ENCODE measurements at regions not wholly inside any gene's neighbourhood (a gene's known extent, or its start where the extent isn't known, plus 50 kb on each side); places are given as distances from the start of the nearest gene placed in this dataset.
"Not testable (repeated sequence)": the region's sequence is repeated elsewhere in the genome, so short reads cannot be mapped to it uniquely, and the experiment has no call there.

GRCh38 chr4:117135634-117136354 lies 50.4 kb upstream of the TRAM1L1 start:
- H3K9me3 ChIP-seq (ENCODE audit: severe bottlenecking): no peaks in the 10 kb centered on the region
- no peaks in the 10 kb centered on the region for H3K4me1 ChIP-seq (ENCODE audit: insufficient read depth, poor library complexity, severe bottlenecking)
- no peaks in the 10 kb centered on the region for H3K27me3 ChIP-seq (ENCODE audit: insufficient read depth, poor library complexity, severe bottlenecking)
- TF ChIP-seq CTCF (IDR thresholded peaks at IDR 0.05; ENCODE audit: poor library complexity, severe bottlenecking): no peak
- DNase-seq (ENCODE audit: low spot score) (no peak), ATAC-seq (ENCODE audit: low read depth) (no peak)
- no peak overlapping the region for H3K27ac ChIP-seq (ENCODE audit: poor library complexity, severe bottlenecking)
- no peaks in the 10 kb centered on the region for H3K36me3 ChIP-seq (ENCODE audit: low read depth)
- H3K4me3 ChIP-seq (ENCODE audit: severe bottlenecking): no peak overlapping the region

- TF ChIP-seq CTCF (IDR thresholded peaks at IDR 0.05; ENCODE audit: poor library complexity, severe bottlenecking): no peak
- Histone ChIP-seq H3K4me1 (ENCODE audit: insufficient read depth, poor library complexity, severe bottlenecking) (no peaks in the 10 kb centered on the region), H3K27me3 (ENCODE audit: insufficient read depth, poor library complexity, severe bottlenecking) (no peaks in the 10 kb centered on the region), H3K9me3 (ENCODE audit: severe bottlenecking) (no peaks in the 10 kb centered on the region), H3K36me3 (ENCODE audit: low read depth) (no peaks in the 10 kb centered on the region), H3K27ac (ENCODE audit: poor library complexity, severe bottlenecking) (no peak overlapping the region), H3K4me3 (ENCODE audit: severe bottlenecking) (no peak overlapping the region)
- peak; percentile 79 for ATAC-seq (ENCODE audit: low read depth)
- no peak for DNase-seq (ENCODE audit: low spot score)
Measured at GRCh38 chr4:117137145-117137544, 51.8 kb upstream of the TRAM1L1 start.

- not testable (repeated sequence) for H3K27ac ChIP-seq (ENCODE audit: poor library complexity, severe bottlenecking); DNase-seq (ENCODE audit: low spot score); H3K27me3 ChIP-seq (ENCODE audit: insufficient read depth, poor library complexity, severe bottlenecking); ATAC-seq (ENCODE audit: low read depth); H3K4me3 ChIP-seq (ENCODE audit: severe bottlenecking); H3K9me3 ChIP-seq (ENCODE audit: severe bottlenecking); H3K4me1 ChIP-seq (ENCODE audit: insufficient read depth, poor library complexity, severe bottlenecking); H3K36me3 ChIP-seq (ENCODE audit: low read depth)
Measured at GRCh38 chr4:117138732-117139131, 53.4 kb upstream of the TRAM1L1 start.

GRCh38 chr4:117154251-117154650 lies 68.9 kb upstream of the TRAM1L1 start:
- Histone ChIP-seq H3K36me3 (ENCODE audit: low read depth) (no peaks in the 10 kb centered on the region), H3K4me3 (ENCODE audit: severe bottlenecking) (no peak overlapping the region), H3K9me3 (ENCODE audit: severe bottlenecking) (no peaks in the 10 kb centered on the region), H3K27me3 (ENCODE audit: insufficient read depth, poor library complexity, severe bottlenecking) (no peaks in the 10 kb centered on the region), H3K4me1 (ENCODE audit: insufficient read depth, poor library complexity, severe bottlenecking) (no peaks in the 10 kb centered on the region), H3K27ac (ENCODE audit: poor library complexity, severe bottlenecking) (no peak overlapping the region)
- ATAC-seq (ENCODE audit: low read depth) (no peak), DNase-seq (ENCODE audit: low spot score) (no peak)
- no peak for TF ChIP-seq CTCF (IDR thresholded peaks at IDR 0.05; ENCODE audit: poor library complexity, severe bottlenecking)

GRCh38 chr4:117156806-117157205 lies 71.4 kb upstream of the TRAM1L1 start:
- no peaks in the 10 kb centered on the region for H3K4me1 ChIP-seq (ENCODE audit: insufficient read depth, poor library complexity, severe bottlenecking)
- H3K27me3 ChIP-seq (ENCODE audit: insufficient read depth, poor library complexity, severe bottlenecking): no peaks in the 10 kb centered on the region
- TF ChIP-seq CTCF (IDR thresholded peaks at IDR 0.05; ENCODE audit: poor library complexity, severe bottlenecking): no peak
- H3K27ac ChIP-seq (ENCODE audit: poor library complexity, severe bottlenecking): no peak overlapping the region
- H3K4me3 ChIP-seq (ENCODE audit: severe bottlenecking): no peak overlapping the region
- ATAC-seq (ENCODE audit: low read depth) (no peak), DNase-seq (ENCODE audit: low spot score) (no peak)
- H3K9me3 ChIP-seq (ENCODE audit: severe bottlenecking): no peaks in the 10 kb centered on the region
- no peaks in the 10 kb centered on the region for H3K36me3 ChIP-seq (ENCODE audit: low read depth)
